ENCODE measurements at regions not wholly inside any gene's neighbourhood (a gene's known extent, or its start where the extent isn't known, plus 50 kb on each side); places are given as distances from the start of the nearest gene placed in this dataset.

- TF ChIP-seq CTCF (conservative IDR thresholded peaks at IDR 0.05; ENCODE audit: low read depth, low read length) (no peak), EZH2 (IDR thresholded peaks at IDR 0.05; ENCODE audit: borderline replicate concordance, low read depth, low read length, poor library complexity, severe bottlenecking) (no peak)
These were observed 85.4 kb upstream of the CRY1 start for GRCh38 chr12:107178776-107179175.
